ENCODE measurements at regions not wholly inside any gene's neighbourhood (a gene's known extent, or its start where the extent isn't known, plus 50 kb on each side); places are given as distances from the start of the nearest gene placed in this dataset.

GRCh38 chr10:63862860-63863259 is 341.7 kb downstream of the REEP3 start:
- H3K27me3 Mint-ChIP-seq (ENCODE audit: insufficient read depth): no peaks in the 10 kb centered on the region
- Histone ChIP-seq H3K9ac (ENCODE audit: extremely low read depth, low read length, poor library complexity, severe bottlenecking) (no peak overlapping the region), H3K9me3 (ENCODE audit: control insufficient read depth, low read length) (peaks cover 28% of the 10 kb centered on the region), H3K27me3 (ENCODE audit: control insufficient read depth, insufficient read depth, low read length, poor library complexity, severe bottlenecking) (no peaks in the 10 kb centered on the region), H3K4me1 (ENCODE audit: control insufficient read depth, insufficient read depth, low read length) (peaks cover 7% of the 10 kb centered on the region), H3K4me3 (ENCODE audit: low read length) (no peak overlapping the region), H3K27ac (ENCODE audit: low read depth, low read length) (no peak overlapping the region), H3K36me3 (ENCODE audit: control insufficient read depth, insufficient read depth, low read length) (no peaks in the 10 kb centered on the region)
- no peak overlapping the region for H3K4me3 Mint-ChIP-seq
- peaks cover 2% of the 10 kb centered on the region for H3K36me3 Mint-ChIP-seq (ENCODE audit: low read depth)
- WGBS, 2 experiments (ENCODE audit: insufficient coverage in 1 of 2, insufficient read length in 1 of 2): 92 to 100% methylated on average over 1 of the region's 1 CpG
- no peak for TF ChIP-seq CTCF (conservative IDR thresholded peaks at IDR 0.05)
- peaks cover 16% of the 10 kb centered on the region for H3K9me3 Mint-ChIP-seq
- peaks cover 18% of the 10 kb centered on the region for H3K4me1 Mint-ChIP-seq
- no peak for DNase-seq
- H3K27ac Mint-ChIP-seq: no peak overlapping the region

- Mint-ChIP-seq H3K36me3 (ENCODE audit: low read depth) (no peaks in the 10 kb centered on the region), H3K27me3 (ENCODE audit: insufficient read depth) (no peaks in the 10 kb centered on the region), H3K4me1 (peaks cover 18% of the 10 kb centered on the region), H3K27ac (no peak overlapping the region), H3K9me3 (no peaks in the 10 kb centered on the region), H3K4me3 (no peak overlapping the region)
- no peak for TF ChIP-seq CTCF (conservative IDR thresholded peaks at IDR 0.05)
- peak; percentile 82 for DNase-seq
- Histone ChIP-seq H3K27ac (ENCODE audit: low read depth, low read length) (no peak overlapping the region), H3K27me3 (ENCODE audit: control insufficient read depth, insufficient read depth, low read length, poor library complexity, severe bottlenecking) (no peaks in the 10 kb centered on the region), H3K9me3 (ENCODE audit: control insufficient read depth, low read length) (peaks cover 5% of the 10 kb centered on the region), H3K9ac (ENCODE audit: extremely low read depth, low read length, poor library complexity, severe bottlenecking) (no peak overlapping the region), H3K4me3 (ENCODE audit: low read length) (no peak overlapping the region), H3K36me3 (ENCODE audit: control insufficient read depth, insufficient read depth, low read length) (no peaks in the 10 kb centered on the region), H3K4me1 (ENCODE audit: control insufficient read depth, insufficient read depth, low read length) (peaks cover 7% of the 10 kb centered on the region)
- WGBS, 2 experiments (ENCODE audit: insufficient coverage in 1 of 2, insufficient read length in 1 of 2): 67 to 92% methylated on average over 2 to 4 of the region's 4 CpGs
Measured at GRCh38 chr10:63865210-63865609, 344.0 kb downstream of the REEP3 start.

GRCh38 chr10:63866075-63866746 is 345.0 kb downstream of the REEP3 start:
- peak; percentile 95 for DNase-seq
- H3K9me3 ChIP-seq (ENCODE audit: control insufficient read depth, low read length): no peaks in the 10 kb centered on the region
- TF ChIP-seq CTCF (conservative IDR thresholded peaks at IDR 0.05): peak; percentile 88
- H3K9me3 Mint-ChIP-seq: no peaks in the 10 kb centered on the region
- H3K4me3 Mint-ChIP-seq: peak overlapping the region; percentile 45
- H3K27ac ChIP-seq (ENCODE audit: low read depth, low read length): no peak overlapping the region
- no peak overlapping the region for H3K9ac ChIP-seq (ENCODE audit: extremely low read depth, low read length, poor library complexity, severe bottlenecking)
- WGBS, 2 experiments (ENCODE audit: insufficient coverage in 1 of 2, insufficient read length in 1 of 2): 14 to 21% methylated on average over 8 to 15 of the region's 16 CpGs
- H3K36me3 Mint-ChIP-seq (ENCODE audit: low read depth): no peaks in the 10 kb centered on the region
- H3K27me3 Mint-ChIP-seq (ENCODE audit: insufficient read depth): no peaks in the 10 kb centered on the region
- H3K4me1 Mint-ChIP-seq: peaks cover 18% of the 10 kb centered on the region
- H3K27me3 ChIP-seq (ENCODE audit: control insufficient read depth, insufficient read depth, low read length, poor library complexity, severe bottlenecking): no peaks in the 10 kb centered on the region
- H3K27ac Mint-ChIP-seq: no peak overlapping the region
- H3K4me3 ChIP-seq (ENCODE audit: low read length): no peak overlapping the region
- H3K4me1 ChIP-seq (ENCODE audit: control insufficient read depth, insufficient read depth, low read length): peaks cover 7% of the 10 kb centered on the region
- H3K36me3 ChIP-seq (ENCODE audit: control insufficient read depth, insufficient read depth, low read length): no peaks in the 10 kb centered on the region
